Effector memory CD4-positive, alpha-beta T cell (primary cell): ENCODE measurements at regions not wholly inside any gene's neighbourhood (a gene's known extent, or its start where the extent isn't known, plus 50 kb on each side); places are given as distances from the start of the nearest gene placed in this dataset.

Experiments
- DNase-seq, 3 donors: peaks; one replicate each; pipeline ENCODE4 v3.0.0-alpha.2; 2020
- H3K27ac ChIP-seq: 2 replicates; pipeline ENCODE4 v1.7.0; 2013; ENCODE audit warnings: mild to moderate bottlenecking, low read length, moderate library complexity; ENCODE audit not compliant: insufficient read depth, poor library complexity, severe bottlenecking
- H3K27me3 ChIP-seq: replicated peaks from 2 replicates; pipeline ENCODE4 v1.7.0; 2013; ENCODE audit warnings: mild to moderate bottlenecking, low read length; ENCODE audit not compliant: insufficient read depth, control insufficient read depth, poor library complexity, severe bottlenecking
- H3K36me3 ChIP-seq: 2 replicates; pipeline ENCODE4 v1.7.0; 2013; ENCODE audit warnings: mild to moderate bottlenecking, low read length, moderate library complexity; ENCODE audit not compliant: control insufficient read depth, insufficient read depth
- H3K4me1 ChIP-seq: 2 replicates; pipeline ENCODE4 v1.7.0; 2013; ENCODE audit warnings: low read length, mild to moderate bottlenecking; ENCODE audit not compliant: control insufficient read depth, insufficient read depth, poor library complexity, severe bottlenecking
- H3K4me3 ChIP-seq: 2 replicates; pipeline ENCODE4 v1.7.0; 2013; ENCODE audit warnings: low read length, low read depth, mild to moderate bottlenecking; ENCODE audit not compliant: insufficient read depth, poor library complexity, severe bottlenecking
- H3K9me3 ChIP-seq: 2 replicates; pipeline ENCODE4 v1.7.0; 2013; ENCODE audit warnings: mild to moderate bottlenecking, low read length, moderate library complexity; ENCODE audit not compliant: control insufficient read depth

GRCh38 chr17:72539981-72540897 is 419.4 kb downstream of the SOX9 start:
- Histone ChIP-seq H3K36me3 (no peaks in the 10 kb centered on the region), H3K4me3 (no peak overlapping the region), H3K4me1 (no peaks in the 10 kb centered on the region), H3K27ac (no peak overlapping the region), H3K9me3 (no peaks in the 10 kb centered on the region), H3K27me3 (no peaks in the 10 kb centered on the region)
- peak in 1 of 3 donors; percentile 13 for DNase-seq

GRCh38 chr17:72542317-72542716 is 421.5 kb downstream of the SOX9 start:
- Histone ChIP-seq H3K27me3 (no peaks in the 10 kb centered on the region), H3K9me3 (no peaks in the 10 kb centered on the region), H3K27ac (no peak overlapping the region), H3K36me3 (no peaks in the 10 kb centered on the region), H3K4me1 (no peaks in the 10 kb centered on the region), H3K4me3 (no peak overlapping the region)
- DNase-seq = no peak

- no peak overlapping the region for H3K27ac ChIP-seq
- no peaks in the 10 kb centered on the region for H3K27me3 ChIP-seq
- no peaks in the 10 kb centered on the region for H3K4me1 ChIP-seq
- H3K36me3 ChIP-seq = no peaks in the 10 kb centered on the region
- H3K4me3 ChIP-seq = no peak overlapping the region
- DNase-seq = no peak
- H3K9me3 ChIP-seq = no peaks in the 10 kb centered on the region
These were observed 424.9 kb downstream of the SOX9 start for GRCh38 chr17:72545766-72546165.

GRCh38 chr17:72553051-72553755 is 432.4 kb downstream of the SOX9 start:
- H3K4me3 ChIP-seq = no peak overlapping the region
- no peak for DNase-seq
- no peaks in the 10 kb centered on the region for H3K27me3 ChIP-seq
- no peaks in the 10 kb centered on the region for H3K36me3 ChIP-seq
- H3K9me3 ChIP-seq = no peaks in the 10 kb centered on the region
- no peak overlapping the region for H3K27ac ChIP-seq
- no peaks in the 10 kb centered on the region for H3K4me1 ChIP-seq

- DNase-seq = no peak
- no peaks in the 10 kb centered on the region for H3K36me3 ChIP-seq
- no peaks in the 10 kb centered on the region for H3K9me3 ChIP-seq
- H3K27ac ChIP-seq = no peak overlapping the region
- H3K27me3 ChIP-seq = no peaks in the 10 kb centered on the region
- no peaks in the 10 kb centered on the region for H3K4me1 ChIP-seq
- H3K4me3 ChIP-seq = no peak overlapping the region
These were observed 433.7 kb downstream of the SOX9 start for GRCh38 chr17:72554508-72554907.

- H3K27me3 ChIP-seq = no peaks in the 10 kb centered on the region
- H3K9me3 ChIP-seq = no peaks in the 10 kb centered on the region
- no peaks in the 10 kb centered on the region for H3K4me1 ChIP-seq
- no peak overlapping the region for H3K4me3 ChIP-seq
- no peaks in the 10 kb centered on the region for H3K36me3 ChIP-seq
- DNase-seq = no peak
- no peak overlapping the region for H3K27ac ChIP-seq
These were observed 434.2 kb downstream of the SOX9 start for GRCh38 chr17:72555052-72555451.

GRCh38 chr17:72556944-72557826 is 436.4 kb downstream of the SOX9 start:
- H3K27ac ChIP-seq = no peak overlapping the region
- no peak overlapping the region for H3K4me3 ChIP-seq
- no peaks in the 10 kb centered on the region for H3K36me3 ChIP-seq
- DNase-seq = peak in 2 of 3 donors; percentile 7 to 13
- no peaks in the 10 kb centered on the region for H3K27me3 ChIP-seq
- no peaks in the 10 kb centered on the region for H3K4me1 ChIP-seq
- H3K9me3 ChIP-seq = no peaks in the 10 kb centered on the region

- Histone ChIP-seq H3K9me3 (no peaks in the 10 kb centered on the region), H3K27me3 (no peaks in the 10 kb centered on the region)
- DNase-seq = no peak
These were observed 438.2 kb downstream of the SOX9 start for GRCh38 chr17:72558971-72559476.

GRCh38 chr17:72560303-72561247 is 439.8 kb downstream of the SOX9 start:
- Histone ChIP-seq H3K9me3 (no peaks in the 10 kb centered on the region), H3K4me1 (no peaks in the 10 kb centered on the region), H3K4me3 (no peak overlapping the region), H3K27ac (no peak overlapping the region), H3K36me3 (no peaks in the 10 kb centered on the region), H3K27me3 (no peaks in the 10 kb centered on the region)
- peak in 1 of 3 donors; percentile 28 for DNase-seq

More at GRCh38 chr17:72558971-72559476, 438.2 kb downstream of the SOX9 start:
- no peaks in the 10 kb centered on the region for H3K4me1 ChIP-seq
- no peak overlapping the region for H3K27ac ChIP-seq
- no peaks in the 10 kb centered on the region for H3K36me3 ChIP-seq
- no peak overlapping the region for H3K4me3 ChIP-seq
